HL-60 (cell line): ENCODE measurements at regions not wholly inside any gene's neighbourhood (a gene's known extent, or its start where the extent isn't known, plus 50 kb on each side); places are given as distances from the start of the nearest gene placed in this dataset.

Source experiments
- CTCF ChIP-seq: IDR thresholded peaks from one replicate; pipeline ENCODE4 v1.5.1; 2011; ENCODE audit warnings: low read length, control low read depth, inconsistent platforms; ENCODE audit not compliant: insufficient read depth
- REST ChIP-seq: IDR thresholded peaks from 2 replicates; pipeline ENCODE4 v1.6.1; 2012; ENCODE audit warnings: low read depth; ENCODE audit not compliant: insufficient replicate concordance

GRCh38 chr21:19510653-19511052 is 1107.1 kb upstream of the TMPRSS15 start:
- TF ChIP-seq CTCF, result no peak
- no peak for TF ChIP-seq REST
